HEK293 (cell line): ENCODE measurements at regions not wholly inside any gene's neighbourhood (a gene's known extent, or its start where the extent isn't known, plus 50 kb on each side); places are given as distances from the start of the nearest gene placed in this dataset.

Experiments used
- CTCF ChIA-PET: fragments of 350-600 bp; formaldehyde crosslinking; extraction: SDS; loops from one replicate; lab custom pipeline; 2021; ENCODE audit warnings: antibody characterized with exemption; lab: Yijun Ruan, JAX
- POLR2A ChIA-PET: fragments of 300-600 bp; formaldehyde crosslinking; extraction: SDS; loops from one replicate; lab custom pipeline; 2020; ENCODE audit warnings: antibody characterized with exemption, inconsistent platforms; lab: Yijun Ruan, JAX
- H3K27ac ChIP-seq: fragments of 200-500 bp; sonication (Bioruptor generic); 2 replicates; pipeline ENCODE4 v1.5.1; 2014; ENCODE audit warnings: low read depth, low read length, control low read depth, inconsistent platforms; ENCODE audit errors: extremely low read depth
- H3K36me3 ChIP-seq, 2 experiments: fragments of 200-500 bp in 1 of 2; sonication (Bioruptor generic) in 1 of 2; 1 replicate in 1 of 2; 2 replicates in 1 of 2; pipeline ENCODE4 v1.5.1; 2014 to 2017; ENCODE audit warnings: inconsistent platforms in 2 of 2, low read length in 2 of 2; ENCODE audit not compliant: control insufficient read depth in 2 of 2, insufficient read depth in 1 of 2
- H3K4me1 ChIP-seq: fragments of 200-500 bp; sonication (Bioruptor generic); 2 replicates; pipeline ENCODE4 v1.5.1; 2014; ENCODE audit warnings: mild to moderate bottlenecking, low read length, inconsistent platforms; ENCODE audit not compliant: control insufficient read depth, insufficient read depth
- H3K4me3 ChIP-seq: 2 replicates; pipeline ENCODE4 v1.5.1; 2011; ENCODE audit warnings: low read depth, mild to moderate bottlenecking, control low read depth, low read length, moderate library complexity
- H3K9me3 ChIP-seq: fragments of 200-500 bp; sonication (Bioruptor generic); 2 replicates; pipeline ENCODE4 v1.5.1; 2014; ENCODE audit warnings: low read depth, low read length, inconsistent platforms; ENCODE audit not compliant: control insufficient read depth, insufficient read depth
- GFI1B ChIP-seq: fragments of 450-650 bp; formaldehyde crosslinking; IDR thresholded peaks from 2 replicates; pipeline ENCODE4 v1.5.1; 2016; ENCODE audit warnings: missing biosample characterization, missing genetic modification characterization
- HOXD13 ChIP-seq: sonication (generic); formaldehyde crosslinking; IDR thresholded peaks from 2 replicates; pipeline ENCODE4 v1.8.0; 2022; ENCODE audit warnings: missing genetic modification reagents, borderline replicate concordance
- KLF17 ChIP-seq: fragments of 450-650 bp; formaldehyde crosslinking; IDR thresholded peaks from 2 replicates; pipeline ENCODE4 v1.5.1; 2016; ENCODE audit warnings: missing biosample characterization, missing genetic modification characterization
- KLF7 ChIP-seq: fragments of 450-650 bp; formaldehyde crosslinking; IDR thresholded peaks from 2 replicates; pipeline ENCODE4 v1.5.1; 2016; ENCODE audit warnings: missing biosample characterization, missing genetic modification characterization, borderline replicate concordance
- SCRT2 ChIP-seq: fragments of 450-650 bp; formaldehyde crosslinking; IDR thresholded peaks from 2 replicates; pipeline ENCODE4 v1.5.1; 2016; ENCODE audit warnings: missing biosample characterization, missing genetic modification characterization
- SP7 ChIP-seq: fragments of 450-650 bp; formaldehyde crosslinking; IDR thresholded peaks from 2 replicates; pipeline ENCODE4 v1.5.1; 2016; ENCODE audit warnings: missing biosample characterization, missing genetic modification characterization
- TSHZ1 ChIP-seq: fragments of 450-650 bp; formaldehyde crosslinking; IDR thresholded peaks from 2 replicates; pipeline ENCODE4 v1.5.1; 2016; ENCODE audit warnings: missing biosample characterization, missing genetic modification characterization, borderline replicate concordance
- ZBTB6 ChIP-seq: fragments of 450-650 bp; formaldehyde crosslinking; IDR thresholded peaks from 2 replicates; pipeline ENCODE4 v1.5.1; 2017; ENCODE audit warnings: missing biosample characterization, missing genetic modification characterization
- ZBTB8A ChIP-seq: fragments of 450-650 bp; formaldehyde crosslinking; IDR thresholded peaks from 2 replicates; pipeline ENCODE4 v1.5.1; 2016; ENCODE audit warnings: missing biosample characterization, missing genetic modification characterization
- ZEB2 ChIP-seq: fragments of 450-650 bp; formaldehyde crosslinking; IDR thresholded peaks from 2 replicates; pipeline ENCODE4 v1.5.1; 2016; ENCODE audit warnings: missing biosample characterization, missing genetic modification characterization
- ZFHX2 ChIP-seq: fragments of 450-650 bp; formaldehyde crosslinking; conservative IDR thresholded peaks from 2 replicates; pipeline ENCODE4 v1.5.1; 2016; ENCODE audit warnings: missing biosample characterization, missing genetic modification characterization
- ZFP37 ChIP-seq: fragments of 450-650 bp; formaldehyde crosslinking; IDR thresholded peaks from 2 replicates; pipeline ENCODE4 v1.5.1; 2016; ENCODE audit warnings: missing biosample characterization, missing genetic modification characterization
- ZNF114 ChIP-seq: fragments of 450-650 bp; formaldehyde crosslinking; IDR thresholded peaks from 2 replicates; pipeline ENCODE4 v1.5.0; 2017; ENCODE audit warnings: missing biosample characterization, missing genetic modification characterization
- ZNF174 ChIP-seq: fragments of 450-650 bp; formaldehyde crosslinking; IDR thresholded peaks from 2 replicates; pipeline ENCODE4 v1.5.0; 2017; ENCODE audit warnings: missing biosample characterization, mild to moderate bottlenecking, missing genetic modification characterization
- ZNF184 ChIP-seq: fragments of 450-650 bp; IDR thresholded peaks from 2 replicates; pipeline ENCODE4 v1.5.1; 2018; ENCODE audit warnings: missing biosample characterization, mild to moderate bottlenecking, missing genetic modification characterization
- ZNF202 ChIP-seq: fragments of 450-650 bp; formaldehyde crosslinking; IDR thresholded peaks from 2 replicates; pipeline ENCODE4 v1.5.1; 2016; ENCODE audit warnings: missing biosample characterization, missing genetic modification characterization, borderline replicate concordance
- ZNF239 ChIP-seq: fragments of 450-650 bp; formaldehyde crosslinking; IDR thresholded peaks from 2 replicates; pipeline ENCODE4 v1.5.1; 2016; ENCODE audit warnings: missing biosample characterization, missing genetic modification characterization
- ZNF248 ChIP-seq: fragments of 450-650 bp; formaldehyde crosslinking; IDR thresholded peaks from 2 replicates; pipeline ENCODE4 v1.5.1; 2017; ENCODE audit warnings: missing biosample characterization, missing genetic modification characterization
- ZNF37A ChIP-seq: fragments of 450-650 bp; IDR thresholded peaks from 2 replicates; pipeline ENCODE4 v1.5.1; 2018; ENCODE audit warnings: missing biosample characterization, missing genetic modification characterization
- ZNF426 ChIP-seq: fragments of 450-650 bp; formaldehyde crosslinking; IDR thresholded peaks from 2 replicates; pipeline ENCODE4 v1.5.1; 2017; ENCODE audit warnings: missing biosample characterization, missing genetic modification characterization, mild to moderate bottlenecking, inconsistent platforms, moderate library complexity
- ZNF521 ChIP-seq: fragments of 450-650 bp; formaldehyde crosslinking; IDR thresholded peaks from 2 replicates; pipeline ENCODE4 v1.5.1; 2017; ENCODE audit warnings: missing biosample characterization, mild to moderate bottlenecking, missing genetic modification characterization
- ZNF558 ChIP-seq: fragments of 450-650 bp; formaldehyde crosslinking; IDR thresholded peaks from 2 replicates; pipeline ENCODE4 v1.5.1; 2016; ENCODE audit warnings: missing biosample characterization, missing genetic modification characterization
- ZNF571 ChIP-seq: fragments of 450-650 bp; formaldehyde crosslinking; IDR thresholded peaks from 2 replicates; pipeline ENCODE4 v1.5.0; 2017; ENCODE audit warnings: missing biosample characterization, missing genetic modification characterization
- ZNF610 ChIP-seq: fragments of 450-650 bp; formaldehyde crosslinking; IDR thresholded peaks from 2 replicates; pipeline ENCODE4 v1.5.1; 2016; ENCODE audit warnings: missing biosample characterization, missing genetic modification characterization, borderline replicate concordance
- ZNF76 ChIP-seq: fragments of 450-650 bp; formaldehyde crosslinking; IDR thresholded peaks from 2 replicates; pipeline ENCODE4; 2016; ENCODE audit warnings: low read depth, missing biosample characterization, missing genetic modification characterization, borderline replicate concordance
- ZNF791 ChIP-seq: fragments of 450-650 bp; formaldehyde crosslinking; IDR thresholded peaks from 2 replicates; pipeline ENCODE4 v1.5.1; 2016; ENCODE audit warnings: missing biosample characterization, missing genetic modification characterization
- ZSCAN4 ChIP-seq: fragments of 450-650 bp; formaldehyde crosslinking; IDR thresholded peaks from 2 replicates; pipeline ENCODE4 v1.5.1; 2017; ENCODE audit warnings: missing biosample characterization, missing genetic modification characterization
- ZSCAN5A ChIP-seq: fragments of 450-650 bp; formaldehyde crosslinking; IDR thresholded peaks from 2 replicates; pipeline ENCODE4 v1.5.1; 2016; ENCODE audit warnings: missing biosample characterization, missing genetic modification characterization
- ZXDB ChIP-seq: fragments of 450-650 bp; formaldehyde crosslinking; IDR thresholded peaks from 2 replicates; pipeline ENCODE4 v1.5.1; 2016; ENCODE audit warnings: missing biosample characterization, missing genetic modification characterization

- TF ChIP-seq ZNF37A (tag by site-specific recombination) (no peak), ZNF571 (no peak), ZNF239 (tag by site-specific recombination) (no peak), ZNF248 (tag by site-specific recombination) (no peak), ZNF114 (tag by site-specific recombination) (no peak), GFI1B (tag by site-specific recombination) (no peak), ZSCAN4 (tag by site-specific recombination) (no peak), ZNF610 (tag by site-specific recombination) (no peak), ZBTB8A (tag by site-specific recombination) (no peak), ZNF426 (tag by site-specific recombination) (no peak), ZNF791 (no peak), ZNF202 (tag by site-specific recombination) (no peak), ZNF521 (tag by site-specific recombination) (no peak), KLF17 (tag by site-specific recombination) (no peak), ZFP37 (no peak), ZEB2 (tag by site-specific recombination) (no peak), ZNF76 (tag by site-specific recombination) (no peak), ZNF174 (no peak)
- TF ChIP-seq, all 188 proteins: peak for 0
- Histone ChIP-seq H3K36me3 (no peaks in the 10 kb centered on the region), H3K4me3 (no peak overlapping the region), H3K9me3 (no peaks in the 10 kb centered on the region), H3K27ac (no peak overlapping the region), H3K4me1 (no peaks in the 10 kb centered on the region)
- CTCF ChIA-PET: no interaction called here
- POLR2A ChIA-PET: no interaction called here
These were observed 385.5 kb upstream of the PDZRN3 start for GRCh38 chr3:74009961-74010844.

- CTCF ChIA-PET: no interaction called here
- Histone ChIP-seq H3K4me3 (no peak overlapping the region), H3K4me1 (no peaks in the 10 kb centered on the region), H3K27ac (no peak overlapping the region), H3K9me3 (no peaks in the 10 kb centered on the region), H3K36me3 (no peaks in the 10 kb centered on the region)
- POLR2A ChIA-PET: interaction anchor here (0.6 kb wide), 1 partner anchor 648 kb away, joined by 8 read pairs; no protein-coding TSS in a partner anchor
- TF ChIP-seq SCRT2 (no peak), ZNF184 (tag by site-specific recombination) (no peak), ZNF558 (tag by site-specific recombination) (no peak), ZNF76 (tag by site-specific recombination) (no peak), ZBTB6 (tag by site-specific recombination) (no peak), ZFHX2 (no peak), ZSCAN5A (tag by site-specific recombination) (no peak), TSHZ1 (tag by site-specific recombination) (no peak), ZXDB (tag by site-specific recombination) (no peak), HOXD13 (CRISPR knock-in tag) (no peak), SP7 (tag by site-specific recombination) (no peak), KLF7 (tag by site-specific recombination) (no peak)
These were observed 379.6 kb upstream of the PDZRN3 start for GRCh38 chr3:74004386-74004785.
